ENCODE measurements at regions not wholly inside any gene's neighbourhood (a gene's known extent, or its start where the extent isn't known, plus 50 kb on each side); places are given as distances from the start of the nearest gene placed in this dataset.
"Not testable (repeated sequence)": the region's sequence is repeated elsewhere in the genome, so short reads cannot be mapped to it uniquely, and the experiment has no call there.

DNA sequence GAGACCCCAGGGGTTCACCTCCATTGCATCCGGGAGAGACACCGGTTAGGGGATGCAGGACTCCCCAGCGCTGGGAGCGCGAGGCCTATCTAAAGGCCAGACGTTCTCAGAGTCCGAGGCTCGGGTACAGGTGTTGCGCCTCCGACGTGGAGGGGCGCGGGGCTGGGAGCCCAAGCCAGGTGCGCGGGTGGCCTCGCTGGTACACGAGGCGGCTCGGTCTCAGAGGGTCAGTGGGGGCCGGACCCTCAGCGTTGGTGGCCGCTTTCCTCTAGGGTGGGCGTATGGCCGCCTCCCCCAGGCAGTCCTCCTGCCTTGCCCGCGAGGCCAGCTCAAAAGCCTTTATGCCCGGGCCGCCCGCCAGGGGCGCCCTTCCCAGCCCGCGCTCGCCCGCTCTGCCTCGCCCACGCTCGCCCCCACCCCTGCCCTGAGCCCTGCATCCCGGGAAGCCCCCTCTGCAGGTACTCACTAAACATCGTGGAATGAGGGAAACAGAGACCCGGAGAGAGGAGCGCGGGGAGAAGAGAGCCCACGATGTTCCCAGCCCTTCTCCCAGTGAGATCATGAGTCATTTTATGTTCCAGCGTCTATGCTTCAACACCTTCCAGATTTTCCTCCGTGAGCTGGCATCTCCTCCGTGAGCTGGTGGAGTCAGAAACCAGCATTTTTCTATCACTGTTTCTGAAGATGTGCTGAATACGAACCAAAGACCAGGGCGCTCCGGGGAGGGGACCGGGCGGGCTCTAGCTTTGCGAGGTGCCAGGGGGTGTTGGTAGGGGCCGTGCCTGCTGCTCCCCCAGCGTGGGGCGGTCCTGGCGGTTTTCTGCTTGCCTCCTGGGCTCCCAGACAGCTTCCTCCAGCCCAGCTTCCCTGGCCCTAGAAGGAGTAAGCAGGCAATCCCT, 73.8 kb downstream of the DIO3 start:
- DNase-seq = no peak

DNA sequence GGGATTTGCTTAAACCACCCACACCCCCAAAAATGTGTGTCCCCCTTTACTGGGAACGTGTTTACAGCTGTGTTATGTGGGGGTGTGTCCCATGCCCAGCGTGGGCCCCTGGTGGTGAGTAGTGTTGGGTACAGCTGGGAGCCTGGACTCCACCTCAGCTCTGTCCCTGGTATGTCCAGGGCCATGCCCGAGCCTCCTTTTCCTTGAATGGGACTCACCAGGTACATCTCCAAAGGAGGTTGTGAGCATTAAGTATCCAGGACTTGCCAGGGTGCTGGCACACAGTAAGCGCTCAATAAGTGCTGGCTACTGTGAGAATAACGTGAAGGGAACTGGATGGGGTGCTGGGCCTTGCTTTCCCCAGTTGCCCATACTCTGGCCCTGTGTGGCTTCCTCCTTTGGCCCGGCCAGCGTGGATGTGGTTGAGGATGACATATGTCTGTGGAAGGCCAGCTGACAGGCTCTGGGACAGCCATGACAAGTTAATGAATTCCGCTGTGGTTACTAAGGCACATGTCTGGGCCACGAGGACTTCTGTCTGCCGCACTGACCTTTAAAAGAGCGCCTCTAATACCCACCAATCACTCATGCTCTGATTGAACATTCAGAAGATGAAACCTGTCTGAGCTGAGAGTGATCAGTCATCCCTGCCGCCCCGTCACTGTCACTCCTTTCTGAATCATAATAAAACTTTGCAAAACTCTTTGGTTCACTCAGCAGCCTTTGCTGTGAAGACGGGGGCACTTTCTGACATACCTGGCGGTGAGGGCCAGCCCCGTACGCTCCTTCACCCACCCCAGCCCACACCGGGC, 74.7 kb downstream of the DIO3 start:
- no peak for DNase-seq

GRCh38 chr14:101639241-101639833, 78.0 kb downstream of the DIO3 start:
- DNase-seq = no peak

DNA sequence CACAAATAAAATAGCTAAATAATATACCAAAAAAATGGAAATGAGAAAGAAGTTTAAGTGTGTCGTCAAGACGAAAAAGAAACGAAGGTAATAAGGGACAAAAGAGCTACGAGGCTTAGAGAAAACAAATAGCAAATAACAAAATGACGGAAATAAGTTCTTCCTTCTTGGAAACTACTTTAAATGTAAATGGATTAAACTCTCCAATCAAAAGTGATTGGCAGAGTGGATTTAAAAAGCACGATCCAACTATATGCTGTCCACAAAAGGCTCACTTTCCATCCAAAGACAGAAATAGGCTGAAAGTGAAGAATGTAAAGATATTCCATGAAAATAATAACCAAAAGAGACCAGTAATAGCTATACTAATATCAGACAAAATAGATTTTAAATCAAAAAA, 82.4 kb downstream of the DIO3 start:
- no peak for DNase-seq

DNA sequence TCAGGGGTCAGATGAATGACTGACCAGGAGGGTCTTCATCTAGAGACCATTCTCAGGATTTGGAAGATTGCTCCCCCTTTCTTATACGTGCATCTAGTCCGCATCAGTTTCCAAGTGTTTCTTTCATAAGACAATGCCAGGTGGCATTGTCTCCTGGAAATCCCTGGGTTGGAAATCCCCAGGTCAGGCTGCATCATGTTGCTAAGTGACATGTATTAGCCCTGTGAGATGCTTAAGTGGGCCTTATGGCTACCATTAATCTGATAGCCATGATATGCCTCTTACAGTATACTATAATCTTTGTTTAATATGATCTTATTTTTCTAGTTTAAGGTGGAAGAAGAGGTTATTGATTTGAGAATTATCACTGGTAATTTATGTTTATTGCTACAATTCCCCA, 92.8 kb downstream of the DIO3 start:
- no peak for DNase-seq

DNA sequence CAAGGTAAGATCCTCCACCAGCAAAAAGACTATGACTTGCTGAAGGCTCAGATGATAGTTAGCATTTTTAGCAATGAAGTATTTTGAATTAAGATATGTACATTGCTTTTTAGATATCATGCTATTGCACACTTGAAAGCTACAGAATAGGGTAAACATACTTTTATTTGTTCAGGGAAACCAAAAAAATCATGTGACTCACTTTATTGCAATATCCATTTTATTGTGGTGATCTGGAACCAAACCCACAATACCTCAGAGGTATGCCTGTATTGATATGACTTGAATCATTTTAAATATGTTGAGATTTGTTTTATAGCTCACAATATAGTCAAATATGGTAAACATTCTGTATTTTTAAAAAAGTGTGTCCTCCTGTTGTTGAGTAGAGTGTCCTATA, 96.1 kb downstream of the DIO3 start:
- DNase-seq = no peak

GRCh38 chr14:101665478-101666078, 95.9 kb upstream of the PPP2R5C start:
- DNase-seq = peak; percentile 14

GRCh38 chr14:101666264-101666663, 95.2 kb upstream of the PPP2R5C start:
- DNase-seq = no peak

- DNase-seq = no peak
Measured at GRCh38 chr14:101669629-101670028, 91.9 kb upstream of the PPP2R5C start.

- no peak for DNase-seq
Measured at GRCh38 chr14:101673873-101674272, 87.6 kb upstream of the PPP2R5C start.

- not testable (repeated sequence) for DNase-seq
Measured at GRCh38 chr14:101675835-101676234, 85.7 kb upstream of the PPP2R5C start.

DNA sequence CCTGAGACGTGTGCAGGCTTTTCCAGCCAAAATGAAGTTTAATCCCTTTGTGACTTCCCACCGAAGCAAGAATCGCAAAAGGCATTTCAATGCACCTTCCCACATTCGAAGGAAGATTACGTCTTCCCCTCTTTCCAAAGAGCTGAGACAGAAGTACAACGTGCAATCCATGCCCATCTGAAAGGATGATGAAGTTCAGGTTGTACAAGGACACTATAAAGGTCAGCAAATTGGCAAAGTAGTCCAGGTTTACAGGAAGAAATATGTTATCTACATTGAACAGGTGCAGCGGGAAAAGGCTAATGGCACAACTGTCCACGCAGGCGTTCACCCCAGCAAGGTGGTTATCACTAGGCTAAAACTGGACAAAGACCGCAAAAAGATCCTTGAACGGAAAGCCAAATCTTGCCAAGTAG, 83.6 kb upstream of the PPP2R5C start:
- DNase-seq = not testable (repeated sequence)

DNA sequence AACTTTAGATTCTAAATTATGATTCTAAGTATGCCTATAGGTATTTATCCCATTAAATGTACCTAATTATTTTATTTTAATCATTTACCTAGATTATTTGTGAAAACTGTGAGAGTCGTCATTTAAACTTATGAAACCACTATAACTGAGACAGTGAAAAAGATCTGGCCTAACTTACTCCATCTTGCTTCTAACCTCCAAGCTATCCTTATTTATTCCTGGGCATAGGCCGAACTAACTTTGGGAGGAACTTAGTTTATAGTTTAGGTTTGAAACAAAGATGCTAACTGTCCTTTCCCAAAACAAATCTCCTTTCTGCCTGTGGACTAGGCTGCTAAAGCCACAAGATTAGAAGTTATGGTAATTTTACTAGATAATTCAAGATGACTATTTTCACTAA, 79.7 kb upstream of the PPP2R5C start:
- no peak for DNase-seq

GRCh38 chr14:101683365-101683764, 78.1 kb upstream of the PPP2R5C start:
- no peak for DNase-seq

DNA sequence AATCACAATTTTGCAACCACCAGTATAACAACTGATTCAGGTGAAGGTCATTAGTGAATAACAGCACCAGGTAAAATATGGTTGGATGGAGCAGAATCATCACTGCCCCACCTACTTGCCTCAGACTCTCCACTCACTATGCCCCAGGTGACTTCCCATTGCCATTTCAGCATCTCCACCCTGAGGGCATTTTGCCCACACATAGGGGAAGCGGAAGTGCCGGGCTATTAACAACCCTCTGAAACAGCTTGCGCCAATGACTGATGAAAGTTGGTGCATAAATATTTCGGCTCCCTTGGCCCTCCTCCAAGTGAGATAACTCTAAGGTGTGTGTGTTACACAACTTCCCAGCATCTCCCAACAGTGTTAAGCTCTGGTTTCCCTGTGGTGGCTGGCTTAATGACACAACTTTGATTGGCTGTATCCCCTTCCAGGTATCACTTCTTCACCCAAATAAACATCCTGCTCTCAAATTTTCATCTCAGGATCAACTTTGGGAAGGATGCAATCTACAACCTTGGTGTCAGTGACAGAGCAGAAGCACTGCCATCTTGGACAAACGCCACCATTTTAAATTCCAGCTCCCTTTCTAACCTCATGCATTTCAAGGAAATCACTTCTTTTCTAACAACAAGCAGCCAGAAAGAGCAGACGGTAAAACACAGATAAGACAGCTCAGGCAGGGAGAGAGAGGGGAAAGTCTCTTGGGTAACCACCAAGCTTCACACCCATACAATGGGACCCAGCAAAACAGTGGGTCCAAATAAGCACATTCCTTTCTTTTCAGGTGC, 73.6 kb upstream of the PPP2R5C start:
- DNase-seq = no peak

- DNase-seq = no peak
Measured at GRCh38 chr14:101689039-101689501, 72.4 kb upstream of the PPP2R5C start.

DNA sequence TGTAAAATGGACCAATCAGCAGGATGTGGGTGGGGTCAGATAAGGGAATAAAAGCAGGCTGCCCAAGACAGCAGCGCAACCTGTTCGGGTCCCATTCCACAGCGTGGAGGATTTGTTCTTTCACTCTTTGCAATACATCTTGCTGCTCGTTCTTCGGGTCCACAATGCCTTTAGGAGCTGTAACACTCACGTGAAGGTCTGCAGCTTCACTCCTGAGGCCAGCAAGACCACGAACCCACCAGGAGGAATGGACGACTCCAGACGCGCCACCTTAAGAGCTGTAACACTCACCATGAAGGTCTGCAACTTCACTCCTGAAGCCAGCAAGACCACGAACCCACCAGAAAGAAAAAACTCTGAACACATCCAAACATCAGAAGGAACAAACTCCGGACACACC, 71.5 kb upstream of the PPP2R5C start:
- DNase-seq = not testable (repeated sequence)

GRCh38 chr14:101695659-101696058, 65.8 kb upstream of the PPP2R5C start:
- no peak for DNase-seq

DNA sequence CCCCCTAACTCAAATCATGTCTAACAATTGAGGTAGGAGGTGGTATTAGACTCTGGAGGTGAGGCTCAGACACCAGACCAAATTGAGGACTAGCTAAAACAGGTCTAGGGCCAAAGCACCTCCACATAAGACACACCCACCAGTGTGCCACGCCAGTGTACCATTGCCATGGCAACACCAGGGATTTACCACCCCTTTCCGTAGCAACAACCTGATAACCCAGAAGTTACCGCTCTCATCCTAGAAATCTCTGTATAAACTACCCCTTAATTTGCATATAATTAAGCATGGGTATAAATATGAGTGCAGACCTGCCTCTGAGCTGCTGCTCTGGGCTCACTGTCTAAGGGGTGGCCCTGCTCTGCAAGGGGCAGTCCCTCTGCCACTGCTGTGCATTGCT, 57.4 kb upstream of the PPP2R5C start:
- no peak for DNase-seq

DNA sequence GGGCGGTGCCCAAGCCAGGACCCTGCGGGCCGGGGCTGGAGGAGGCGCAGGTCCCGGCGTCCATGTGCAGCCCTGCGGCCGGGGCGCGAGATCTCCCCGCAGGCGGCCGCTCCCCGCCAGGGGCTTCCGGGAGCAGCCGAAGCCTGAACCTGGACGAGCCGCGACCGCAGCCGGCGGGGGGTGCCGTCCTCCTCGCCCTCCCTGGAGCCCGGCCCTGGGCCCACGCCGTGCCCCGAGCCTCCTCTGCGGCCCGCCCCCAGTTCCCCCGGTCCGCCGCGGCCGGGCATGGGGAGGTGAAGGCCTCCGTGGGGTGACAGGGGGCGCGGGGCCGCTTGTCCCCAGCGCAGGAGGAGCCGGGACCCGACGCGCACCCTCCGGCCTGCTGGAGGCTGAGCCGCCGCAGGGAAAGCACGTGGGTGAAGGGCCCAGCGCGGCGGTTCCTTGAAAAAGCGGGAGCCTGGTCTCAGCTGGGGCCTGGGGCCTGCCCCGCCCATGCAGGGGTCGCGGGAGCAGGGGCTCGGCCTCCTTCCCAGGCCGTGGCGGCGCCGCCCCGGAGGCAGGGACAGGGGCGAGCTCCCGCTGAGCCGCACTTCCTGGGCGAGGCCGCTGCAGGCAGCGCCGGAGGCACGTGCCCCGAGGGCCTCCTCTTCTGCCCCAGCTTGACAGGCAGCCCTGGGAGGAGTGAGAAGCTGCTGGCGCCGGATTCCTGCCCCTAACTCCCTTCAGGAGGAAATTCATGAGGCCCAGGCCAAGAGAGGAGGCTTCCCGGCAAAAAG, 55.6 kb upstream of the PPP2R5C start:
- no peak for DNase-seq

DNA sequence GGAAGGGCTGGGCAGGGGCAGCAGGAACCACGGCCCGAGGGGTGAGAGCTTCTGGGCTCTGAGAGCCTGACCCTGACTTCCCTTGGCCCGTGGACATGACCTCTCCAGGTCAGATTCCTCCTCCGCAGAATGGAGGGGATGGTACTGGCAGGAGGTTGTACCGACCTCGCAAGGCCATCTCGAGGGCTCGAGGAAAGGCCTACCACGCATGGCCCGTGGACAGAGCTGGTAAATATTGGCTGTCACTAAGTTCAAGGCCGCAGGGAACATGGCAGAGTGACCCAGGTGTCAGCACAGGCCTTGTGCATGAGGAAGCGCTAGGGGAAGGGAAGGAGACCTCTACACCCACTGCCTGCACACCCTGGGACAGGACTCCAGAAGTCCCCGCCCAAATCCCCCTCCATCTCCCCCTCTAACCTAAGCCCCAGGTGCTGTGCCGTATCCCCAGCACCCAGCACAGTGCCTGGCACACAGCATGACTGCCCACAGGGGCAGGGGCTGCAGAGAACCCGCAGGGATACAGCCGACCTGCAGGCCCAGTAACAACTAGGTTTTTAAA, 54.9 kb upstream of the PPP2R5C start:
- no peak for DNase-seq

Data from DMS79 (cell line).